Astrocyte (in vitro differentiated cells and primary cell): ENCODE measurements at regions not wholly inside any gene's neighbourhood (a gene's known extent, or its start where the extent isn't known, plus 50 kb on each side); places are given as distances from the start of the nearest gene placed in this dataset.

Source experiments
- DNase-seq: peaks from one replicate; pipeline ENCODE4 v3.0.0-alpha.2; 2010; ENCODE audit warnings: low read depth
- FAIRE-seq: peaks from 2 replicates; lab custom pipeline; 2011; peaks lifted over from hg19 to GRCh38; lab: Jason Lieb, UNC
- H2AFZ ChIP-seq: 2 replicates; pipeline ENCODE4 v1.6.0; 2012; ENCODE audit warnings: low read depth, low read length, inconsistent platforms
- H3K27ac ChIP-seq: 2 replicates; pipeline ENCODE4 v1.5.1; 2011; ENCODE audit warnings: low read depth, low read length, inconsistent platforms
- H3K27me3 ChIP-seq: 2 replicates; pipeline ENCODE4 v1.6.0; 2011; ENCODE audit warnings: low read length, inconsistent platforms; ENCODE audit not compliant: insufficient read depth
- H3K36me3 ChIP-seq: 2 replicates; pipeline ENCODE4 v1.5.1; 2011; ENCODE audit warnings: low read length, inconsistent platforms; ENCODE audit not compliant: insufficient read depth
- H3K4me1 ChIP-seq: 2 replicates; pipeline ENCODE4 v1.5.1; 2011; ENCODE audit warnings: low read length, inconsistent platforms; ENCODE audit not compliant: insufficient read depth
- H3K4me2 ChIP-seq: 2 replicates; pipeline ENCODE4 v1.6.0; 2012; ENCODE audit warnings: low read length, inconsistent platforms
- H3K4me3 ChIP-seq: 2 replicates; pipeline ENCODE4 v1.5.1; 2011; ENCODE audit warnings: low read depth, mild to moderate bottlenecking, low read length, inconsistent platforms; ENCODE audit not compliant: insufficient read depth
- H3K79me2 ChIP-seq: 2 replicates; pipeline ENCODE4 v1.6.0; 2012; ENCODE audit warnings: mild to moderate bottlenecking, low read length, inconsistent platforms; ENCODE audit not compliant: insufficient read depth
- H3K9ac ChIP-seq: 2 replicates; pipeline ENCODE4 v1.6.0; 2012; ENCODE audit warnings: mild to moderate bottlenecking, low read length, inconsistent platforms
- H3K9me3 ChIP-seq: 2 replicates; pipeline ENCODE4 v1.5.1; 2012; ENCODE audit warnings: low read depth, mild to moderate bottlenecking, low read length, inconsistent platforms; ENCODE audit not compliant: insufficient read depth
- H4K20me1 ChIP-seq: 2 replicates; pipeline ENCODE4 v1.6.0; 2012; ENCODE audit warnings: low read length, inconsistent platforms; ENCODE audit not compliant: insufficient read depth
- H3K27ac Mint-ChIP-seq: one replicate; pipeline ENCODE4 v1.8.0; 2021; ENCODE audit warnings: mild to moderate bottlenecking, mixed read lengths; ENCODE audit not compliant: unreplicated experiment
- H3K27me3 Mint-ChIP-seq: one replicate; pipeline ENCODE4 v1.8.0; 2021; ENCODE audit warnings: low read depth, mixed read lengths; ENCODE audit not compliant: unreplicated experiment
- H3K36me3 Mint-ChIP-seq: one replicate; pipeline ENCODE4 v1.8.0; 2021; ENCODE audit warnings: low read depth, mixed read lengths; ENCODE audit not compliant: unreplicated experiment
- H3K4me1 Mint-ChIP-seq: one replicate; pipeline ENCODE4 v1.8.0; 2021; ENCODE audit warnings: low read depth, mixed read lengths; ENCODE audit not compliant: unreplicated experiment
- H3K4me3 Mint-ChIP-seq: one replicate; pipeline ENCODE4 v1.8.0; 2021; ENCODE audit warnings: mild to moderate bottlenecking, moderate library complexity, mixed read lengths; ENCODE audit not compliant: unreplicated experiment
- H3K9me3 Mint-ChIP-seq: one replicate; pipeline ENCODE4 v1.8.0; 2021; ENCODE audit warnings: mild to moderate bottlenecking, mixed read lengths; ENCODE audit not compliant: unreplicated experiment
- EZH2 ChIP-seq: IDR thresholded peaks from 2 replicates; pipeline ENCODE4 v1.6.1; 2012; ENCODE audit warnings: mild to moderate bottlenecking, low read length, inconsistent platforms; ENCODE audit not compliant: insufficient read depth
- TF ChIP-seq, protein P1 (sequence below): IDR thresholded peaks from 2 replicates; pipeline ENCODE4 v1.5.1; 2011; ENCODE audit warnings: low read depth, mild to moderate bottlenecking, inconsistent platforms, low read length, moderate library complexity; ENCODE audit not compliant: insufficient read depth

DNA sequence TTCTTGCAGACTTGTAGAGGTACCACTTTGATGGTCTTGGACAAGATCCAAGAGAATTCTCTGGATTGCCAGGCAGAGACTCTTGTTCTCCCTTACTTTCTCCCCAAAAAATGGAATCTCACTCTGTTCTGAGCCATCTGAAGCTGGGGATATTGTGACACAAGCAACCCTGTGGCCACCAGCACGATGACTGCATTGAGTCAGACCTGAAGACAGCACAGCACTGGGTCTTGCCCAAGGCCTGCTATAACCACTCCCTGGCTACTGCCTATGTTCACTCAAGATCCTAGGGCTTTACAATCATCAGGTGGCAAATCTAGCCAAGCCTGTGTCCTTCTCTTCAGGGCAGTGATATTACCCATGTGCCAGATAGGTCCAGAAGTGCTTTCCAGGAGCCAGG, 202.5 kb upstream of the SERP2 start:
- H2AFZ ChIP-seq = no peak overlapping the region
- H3K36me3 ChIP-seq = no peaks in the 10 kb centered on the region
- H3K27ac Mint-ChIP-seq = no peak overlapping the region
- DNase-seq = no peak
- H3K4me1 Mint-ChIP-seq = peaks cover 14% of the 10 kb centered on the region
- no peaks in the 10 kb centered on the region for H3K9me3 ChIP-seq
- no peaks in the 10 kb centered on the region for H4K20me1 ChIP-seq
- H3K79me2 ChIP-seq = no peaks in the 10 kb centered on the region
- H3K27ac ChIP-seq = no peak overlapping the region
- FAIRE-seq = no peak
- no peak overlapping the region for H3K4me3 ChIP-seq
- no peaks in the 10 kb centered on the region for H3K27me3 Mint-ChIP-seq
- no peaks in the 10 kb centered on the region for H3K36me3 Mint-ChIP-seq
- peaks cover 9% of the 10 kb centered on the region for H3K4me1 ChIP-seq
- no peak for TF ChIP-seq EZH2
- TF ChIP-seq, protein P1, sequence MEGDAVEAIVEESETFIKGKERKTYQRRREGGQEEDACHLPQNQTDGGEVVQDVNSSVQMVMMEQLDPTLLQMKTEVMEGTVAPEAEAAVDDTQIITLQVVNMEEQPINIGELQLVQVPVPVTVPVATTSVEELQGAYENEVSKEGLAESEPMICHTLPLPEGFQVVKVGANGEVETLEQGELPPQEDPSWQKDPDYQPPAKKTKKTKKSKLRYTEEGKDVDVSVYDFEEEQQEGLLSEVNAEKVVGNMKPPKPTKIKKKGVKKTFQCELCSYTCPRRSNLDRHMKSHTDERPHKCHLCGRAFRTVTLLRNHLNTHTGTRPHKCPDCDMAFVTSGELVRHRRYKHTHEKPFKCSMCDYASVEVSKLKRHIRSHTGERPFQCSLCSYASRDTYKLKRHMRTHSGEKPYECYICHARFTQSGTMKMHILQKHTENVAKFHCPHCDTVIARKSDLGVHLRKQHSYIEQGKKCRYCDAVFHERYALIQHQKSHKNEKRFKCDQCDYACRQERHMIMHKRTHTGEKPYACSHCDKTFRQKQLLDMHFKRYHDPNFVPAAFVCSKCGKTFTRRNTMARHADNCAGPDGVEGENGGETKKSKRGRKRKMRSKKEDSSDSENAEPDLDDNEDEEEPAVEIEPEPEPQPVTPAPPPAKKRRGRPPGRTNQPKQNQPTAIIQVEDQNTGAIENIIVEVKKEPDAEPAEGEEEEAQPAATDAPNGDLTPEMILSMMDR = no peak
- H3K4me2 ChIP-seq = no peak overlapping the region
- no peak overlapping the region for H3K9ac ChIP-seq
- H3K4me3 Mint-ChIP-seq = no peak overlapping the region
- no peaks in the 10 kb centered on the region for H3K27me3 ChIP-seq
- H3K9me3 Mint-ChIP-seq = no peaks in the 10 kb centered on the region

DNA sequence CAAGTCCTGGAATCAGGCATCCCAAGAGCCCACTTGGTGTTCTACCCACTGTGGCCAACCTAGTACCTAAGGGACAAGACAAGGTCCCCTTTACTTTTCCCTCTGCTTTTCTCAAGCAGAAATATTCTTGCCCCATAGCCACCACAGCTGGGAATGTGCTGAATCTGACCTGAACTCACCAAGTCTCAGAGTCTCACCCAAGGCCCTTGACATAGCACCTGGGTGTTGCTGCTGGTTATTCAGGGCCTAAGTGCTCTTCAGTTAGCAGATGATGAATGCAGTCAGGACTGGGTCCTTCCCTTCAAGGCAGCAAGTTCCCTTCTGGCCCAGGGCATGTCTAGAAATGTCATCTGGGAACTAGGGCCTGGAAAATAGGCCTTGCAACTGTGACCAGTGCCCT, 201.8 kb upstream of the SERP2 start:
- Mint-ChIP-seq H3K4me1 (peaks cover 14% of the 10 kb centered on the region), H3K27ac (no peak overlapping the region), H3K9me3 (no peaks in the 10 kb centered on the region), H3K27me3 (no peaks in the 10 kb centered on the region), H3K36me3 (no peaks in the 10 kb centered on the region), H3K4me3 (no peak overlapping the region)
- H4K20me1 ChIP-seq = no peaks in the 10 kb centered on the region
- H3K27me3 ChIP-seq = no peaks in the 10 kb centered on the region
- H3K27ac ChIP-seq = no peak overlapping the region
- FAIRE-seq (no peak), DNase-seq (no peak)
- no peaks in the 10 kb centered on the region for H3K36me3 ChIP-seq
- peaks cover 9% of the 10 kb centered on the region for H3K4me1 ChIP-seq
- no peak overlapping the region for H2AFZ ChIP-seq
- H3K9ac ChIP-seq = no peak overlapping the region
- H3K79me2 ChIP-seq = no peaks in the 10 kb centered on the region
- no peak for TF ChIP-seq EZH2
- TF ChIP-seq, protein P1 = no peak
- no peak overlapping the region for H3K4me2 ChIP-seq
- H3K9me3 ChIP-seq = no peaks in the 10 kb centered on the region
- no peak overlapping the region for H3K4me3 ChIP-seq

DNA sequence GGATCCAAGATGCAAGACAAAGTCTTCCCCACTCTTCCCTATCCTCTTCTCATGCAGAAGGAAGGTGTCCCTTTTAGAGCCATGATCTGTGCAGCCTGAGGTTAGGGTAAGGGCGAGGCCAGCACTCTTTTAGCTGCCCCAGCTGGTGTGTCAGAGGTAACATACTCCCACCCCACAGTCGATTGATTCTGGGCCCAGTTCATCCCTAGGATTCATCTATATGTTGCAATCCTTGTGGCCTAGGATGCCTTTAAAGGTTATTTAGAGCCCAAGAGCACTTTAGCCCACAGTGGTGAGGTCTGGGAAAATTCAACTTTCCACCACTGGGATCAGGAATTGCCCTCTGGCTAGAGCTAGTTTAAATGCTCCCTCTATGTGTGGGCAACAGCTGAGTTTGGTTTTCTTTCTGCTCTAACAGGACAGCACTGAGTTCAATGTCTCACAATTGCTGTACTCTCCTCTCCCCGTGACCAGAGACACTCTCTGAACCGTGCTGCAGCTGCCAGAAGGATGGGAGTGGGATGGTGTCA, 201.3 kb upstream of the SERP2 start:
- Histone ChIP-seq H3K9ac (no peak overlapping the region), H3K4me1 (peaks cover 9% of the 10 kb centered on the region), H4K20me1 (no peaks in the 10 kb centered on the region), H3K27me3 (no peaks in the 10 kb centered on the region), H2AFZ (no peak overlapping the region), H3K9me3 (no peaks in the 10 kb centered on the region), H3K36me3 (no peaks in the 10 kb centered on the region), H3K27ac (no peak overlapping the region), H3K4me2 (no peak overlapping the region), H3K79me2 (no peaks in the 10 kb centered on the region), H3K4me3 (no peak overlapping the region)
- TF ChIP-seq, protein P1 = no peak
- TF ChIP-seq EZH2 = no peak
- Mint-ChIP-seq H3K27me3 (no peaks in the 10 kb centered on the region), H3K9me3 (no peaks in the 10 kb centered on the region), H3K27ac (no peak overlapping the region), H3K4me1 (peaks cover 14% of the 10 kb centered on the region), H3K4me3 (no peak overlapping the region), H3K36me3 (no peaks in the 10 kb centered on the region)
- DNase-seq (no peak), FAIRE-seq (no peak)
